IPS DF 6.9 (cell line): ENCODE measurements at regions not wholly inside any gene's neighbourhood (a gene's known extent, or its start where the extent isn't known, plus 50 kb on each side); places are given as distances from the start of the nearest gene placed in this dataset.
"Not testable (repeated sequence)": the region's sequence is repeated elsewhere in the genome, so short reads cannot be mapped to it uniquely, and the experiment has no call there.

ENCODE experiments used
- DNase-seq: peaks from one replicate; pipeline ENCODE4 v3.0.0-alpha.2; 2013; ENCODE audit warnings: low read depth, low spot score
- H3K27ac ChIP-seq: one replicate; pipeline ENCODE4 v1.5.1; 2013; ENCODE audit warnings: low read length, control low read depth
- H3K27me3 ChIP-seq: 2 replicates; pipeline ENCODE4 v1.6.1; 2013; ENCODE audit warnings: mild to moderate bottlenecking, low read length; ENCODE audit not compliant: control insufficient read depth, insufficient read depth
- H3K36me3 ChIP-seq: 2 replicates; pipeline ENCODE4 v1.6.1; 2013; ENCODE audit warnings: low read length; ENCODE audit not compliant: control insufficient read depth, insufficient read depth
- H3K4me1 ChIP-seq: 2 replicates; pipeline ENCODE4 v1.6.1; 2013; ENCODE audit warnings: low read length; ENCODE audit not compliant: control insufficient read depth, insufficient read depth
- H3K4me3 ChIP-seq: 2 replicates; pipeline ENCODE4 v1.5.1; 2013; ENCODE audit warnings: mild to moderate bottlenecking, low read length
- H3K9me3 ChIP-seq: 2 replicates; pipeline ENCODE4 v1.6.1; 2013; ENCODE audit warnings: low read length, inconsistent platforms; ENCODE audit not compliant: control insufficient read depth, insufficient read depth
- WGBS: extraction: QIAGEN DNeasy Blood & Tissue Kit; methylation state at CpG from one replicate; pipeline ENCODE4 v1.1.7; 2013; ENCODE audit warnings: mixed read lengths, missing lambda C conversion rate; ENCODE audit not compliant: insufficient read length, insufficient coverage; 5-methylcytosine and 5-hydroxymethylcytosine counted together

- not testable (repeated sequence) for H3K4me3 ChIP-seq, H3K9me3 ChIP-seq, H3K27ac ChIP-seq, H3K36me3 ChIP-seq, DNase-seq, H3K27me3 ChIP-seq, H3K4me1 ChIP-seq
- WGBS: no CpG with 5 or more reads among the region's 55 CpGs
Measured at GRCh38 chr9:107817595-107818502, 328.3 kb upstream of the KLF4 start.

- H3K27ac ChIP-seq: no peak overlapping the region
- no peaks in the 10 kb centered on the region for H3K27me3 ChIP-seq
- DNase-seq: no peak
- no peaks in the 10 kb centered on the region for H3K36me3 ChIP-seq
- peaks cover 2% of the 10 kb centered on the region; the same call in 1 of the 2 replicates for H3K4me1 ChIP-seq
- no CpG with 5 or more reads among the region's 2 CpGs for WGBS
- no peak overlapping the region for H3K4me3 ChIP-seq
- no peaks in the 10 kb centered on the region for H3K9me3 ChIP-seq
Measured at GRCh38 chr9:107816561-107817021, 327.0 kb upstream of the KLF4 start.

- Histone ChIP-seq H3K4me3 (no peak overlapping the region), H3K4me1 (peaks cover 2% of the 10 kb centered on the region; the same call in 1 of the 2 replicates), H3K27ac (no peak overlapping the region), H3K36me3 (no peaks in the 10 kb centered on the region), H3K27me3 (no peaks in the 10 kb centered on the region), H3K9me3 (no peaks in the 10 kb centered on the region)
- no CpG with 5 or more reads among the region's 6 CpGs for WGBS
- no peak for DNase-seq
Measured at GRCh38 chr9:107815782-107816560, 326.4 kb upstream of the KLF4 start.

GRCh38 chr9:107813287-107813686 lies 323.7 kb upstream of the KLF4 start:
- Histone ChIP-seq H3K9me3 (no peaks in the 10 kb centered on the region), H3K27me3 (no peaks in the 10 kb centered on the region), H3K27ac (no peak overlapping the region), H3K4me1 (no peaks in the 10 kb centered on the region), H3K4me3 (no peak overlapping the region), H3K36me3 (no peaks in the 10 kb centered on the region)
- no peak for DNase-seq
- no CpG with 5 or more reads among the region's 6 CpGs for WGBS

GRCh38 chr9:107810461-107810961 lies 320.9 kb upstream of the KLF4 start:
- Histone ChIP-seq H3K9me3 (no peaks in the 10 kb centered on the region), H3K27me3 (no peaks in the 10 kb centered on the region), H3K4me1 (no peaks in the 10 kb centered on the region), H3K36me3 (no peaks in the 10 kb centered on the region), H3K4me3 (no peak overlapping the region), H3K27ac (no peak overlapping the region)
- WGBS: no CpG with 5 or more reads among the region's 6 CpGs
- no peak for DNase-seq

- Histone ChIP-seq H3K9me3 (no peaks in the 10 kb centered on the region), H3K27ac (no peak overlapping the region), H3K27me3 (no peaks in the 10 kb centered on the region), H3K4me1 (no peaks in the 10 kb centered on the region), H3K36me3 (no peaks in the 10 kb centered on the region), H3K4me3 (no peak overlapping the region)
- WGBS: no CpG with 5 or more reads among the region's 5 CpGs
- no peak for DNase-seq
Measured at GRCh38 chr9:107809871-107810460, 320.4 kb upstream of the KLF4 start.

GRCh38 chr9:107807183-107807582 lies 317.6 kb upstream of the KLF4 start:
- H3K4me3 ChIP-seq: no peak overlapping the region
- no peaks in the 10 kb centered on the region for H3K36me3 ChIP-seq
- no peak for DNase-seq
- no peaks in the 10 kb centered on the region for H3K27me3 ChIP-seq
- H3K27ac ChIP-seq: no peak overlapping the region
- no peaks in the 10 kb centered on the region for H3K4me1 ChIP-seq
- no CpG with 5 or more reads among the region's 4 CpGs for WGBS
- no peaks in the 10 kb centered on the region for H3K9me3 ChIP-seq

- Histone ChIP-seq H3K27me3 (no peaks in the 10 kb centered on the region), H3K36me3 (no peaks in the 10 kb centered on the region), H3K27ac (no peak overlapping the region), H3K9me3 (no peaks in the 10 kb centered on the region), H3K4me1 (no peaks in the 10 kb centered on the region), H3K4me3 (no peak overlapping the region)
- no peak for DNase-seq
- no CpG with 5 or more reads among the region's 2 CpGs for WGBS
Measured at GRCh38 chr9:107805201-107805600, 315.6 kb upstream of the KLF4 start.

GRCh38 chr9:107794259-107794658 lies 304.7 kb upstream of the KLF4 start:
- no peaks in the 10 kb centered on the region for H3K27me3 ChIP-seq
- H3K9me3 ChIP-seq: no peaks in the 10 kb centered on the region
- H3K4me3 ChIP-seq: no peak overlapping the region
- DNase-seq: no peak
- H3K4me1 ChIP-seq: no peaks in the 10 kb centered on the region
- no CpG with 5 or more reads among the region's 2 CpGs for WGBS
- no peaks in the 10 kb centered on the region for H3K36me3 ChIP-seq
- no peak overlapping the region for H3K27ac ChIP-seq

GRCh38 chr9:107793541-107793940 lies 304.0 kb upstream of the KLF4 start:
- H3K4me3 ChIP-seq: no peak overlapping the region
- H3K9me3 ChIP-seq: no peaks in the 10 kb centered on the region
- no peaks in the 10 kb centered on the region for H3K4me1 ChIP-seq
- no peak overlapping the region for H3K27ac ChIP-seq
- H3K36me3 ChIP-seq: no peaks in the 10 kb centered on the region
- no peak for DNase-seq
- no peaks in the 10 kb centered on the region for H3K27me3 ChIP-seq
- WGBS: no CpG with 5 or more reads among the region's 1 CpG
